SK-N-SH (cell line): ENCODE measurements at regions not wholly inside any gene's neighbourhood (a gene's known extent, or its start where the extent isn't known, plus 50 kb on each side); places are given as distances from the start of the nearest gene placed in this dataset.

Experiments used
- CTCF ChIP-seq: fragments of 200-600 bp; sonication (generic); IDR thresholded peaks from 2 replicates; pipeline ENCODE4 v1.6.1; 2017; ENCODE audit warnings: antibody characterized with exemption, mild to moderate bottlenecking, moderate library complexity
- POLR2AphosphoS5 ChIP-seq: IDR thresholded peaks from 2 replicates; pipeline ENCODE4 v1.6.1; 2012; ENCODE audit warnings: low read depth, low read length
- SIN3A ChIP-seq: IDR thresholded peaks from 2 replicates; pipeline ENCODE4 v1.6.1; 2012; ENCODE audit warnings: low read depth, mild to moderate bottlenecking, low read length, moderate library complexity, borderline replicate concordance
- SMC3 ChIP-seq: IDR thresholded peaks from 2 replicates; pipeline ENCODE4 v1.6.1; 2012; ENCODE audit warnings: low read depth, low read length, improper control_type of control experiment
- YY1 ChIP-seq: IDR thresholded peaks from 2 replicates; pipeline ENCODE4 v1.4.0; 2012; ENCODE audit warnings: low read depth, mild to moderate bottlenecking

DNA sequence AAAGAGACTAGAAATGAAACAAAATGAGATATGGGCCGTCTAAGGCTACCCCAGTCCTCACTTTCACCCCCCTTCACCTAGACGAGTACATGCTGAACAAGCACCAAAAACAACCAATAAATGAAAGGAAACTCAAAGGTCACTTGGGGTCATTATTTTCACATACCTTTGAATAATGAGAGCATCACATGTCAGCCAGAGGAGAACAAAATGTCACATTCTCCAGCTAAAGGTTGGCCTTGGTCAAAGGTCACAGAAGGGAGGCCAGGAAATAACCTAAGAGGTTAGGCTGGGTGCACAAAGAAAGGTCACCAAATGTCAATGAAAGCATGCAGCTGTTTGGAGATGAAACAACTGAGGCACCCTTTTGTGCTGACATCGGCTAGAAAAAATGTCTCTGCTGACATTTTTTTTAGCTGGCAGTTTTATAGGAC, 288.7 kb upstream of the USP25 start:
- no peak for TF ChIP-seq SMC3
- TF ChIP-seq CTCF = no peak
- TF ChIP-seq SIN3A = no peak
- TF ChIP-seq YY1 = no peak
- TF ChIP-seq POLR2AphosphoS5 = no peak
